SK-N-SH (cell line): ENCODE measurements at regions not wholly inside any gene's neighbourhood (a gene's known extent, or its start where the extent isn't known, plus 50 kb on each side); places are given as distances from the start of the nearest gene placed in this dataset.

Source experiments
- CTCF ChIA-PET: fragments of 300-600, 350-600 bp; formaldehyde crosslinking; extraction: SDS; loops from one replicate; lab custom pipeline; 2021; lab: Yijun Ruan, JAX
- POLR2A ChIA-PET: fragments of 350-600 bp; sonication (Branson Sonifier 250); formaldehyde crosslinking; extraction: SDS; loops from one replicate; lab custom pipeline; 2020; ENCODE audit warnings: antibody characterized with exemption, inconsistent platforms; lab: Yijun Ruan, JAX
- DNase-seq: peaks from one replicate; pipeline ENCODE4 v3.0.0; 2012
- H2AFZ ChIP-seq: fragments of 200-600 bp; sonication (generic); 2 replicates; pipeline ENCODE4 v1.8.1; 2016; ENCODE audit warnings: antibody characterized with exemption, mild to moderate bottlenecking, low read depth
- H3F3A ChIP-seq: fragments of 200-600 bp; sonication (generic); replicated peaks from 2 replicates; pipeline ENCODE3; 2016; ENCODE audit warnings: antibody characterized with exemption, mild to moderate bottlenecking; ENCODE audit not compliant: insufficient read depth
- H3K27ac ChIP-seq, 2 experiments: fragments of 200-500 bp in 1 of 2; fragments of 200-600 bp in 1 of 2; sonication (Bioruptor generic) in 1 of 2; sonication (generic), shearing (Covaris generic) in 1 of 2; 2 replicates each; pipeline versions ENCODE4 v1.5.1 to v1.6.1; 2014 to 2016; ENCODE audit warnings: low read depth in 2 of 2, inconsistent platforms in 1 of 2, low read length in 1 of 2, mild to moderate bottlenecking in 1 of 2, mixed read lengths in 1 of 2
- H3K27me3 ChIP-seq: fragments of 200-600 bp; sonication (generic), shearing (Covaris generic); 2 replicates; pipeline ENCODE4 v1.6.1; 2016; ENCODE audit warnings: mixed run types; ENCODE audit not compliant: insufficient read depth
- H3K36me3 ChIP-seq, 2 experiments: fragments of 200-500 bp in 1 of 2; fragments of 200-600 bp in 1 of 2; sonication (Bioruptor generic) in 1 of 2; sonication (generic) in 1 of 2; replicated peaks in 1 of 2; 2 replicates each; pipeline versions ENCODE3 to v1.5.1; 2014 to 2016; ENCODE audit warnings: low read length in 1 of 2, mild to moderate bottlenecking in 1 of 2; ENCODE audit not compliant: insufficient read depth in 2 of 2, control insufficient read depth in 1 of 2
- H3K4me1 ChIP-seq, 2 experiments: fragments of 200-500 bp in 1 of 2; fragments of 200-600 bp in 1 of 2; sonication (Bioruptor generic) in 1 of 2; sonication (generic), shearing (Covaris generic) in 1 of 2; 2 replicates each; pipeline versions ENCODE4 v1.5.1 to v1.6.1; 2014 to 2016; ENCODE audit warnings: low read depth in 1 of 2, low read length in 1 of 2, mixed run types in 1 of 2; ENCODE audit not compliant: insufficient read depth in 2 of 2, control insufficient read depth in 1 of 2
- H3K4me2 ChIP-seq: fragments of 200-600 bp; sonication (generic), shearing (Covaris generic); 2 replicates; pipeline ENCODE4 v1.6.1; 2017; ENCODE audit warnings: mixed run types
- H3K4me3 ChIP-seq, 2 experiments: fragments of 200-500 bp in 1 of 2; fragments of 200-600 bp in 1 of 2; sonication (Bioruptor generic) in 1 of 2; sonication (generic), shearing (Covaris generic) in 1 of 2; 2 replicates each; pipeline versions ENCODE4 v1.5.1 to v1.8.1; 2014 to 2016; ENCODE audit warnings: low read depth in 2 of 2, inconsistent platforms in 1 of 2, low read length in 1 of 2, mild to moderate bottlenecking in 1 of 2, mixed read lengths in 1 of 2, moderate library complexity in 1 of 2
- H3K79me2 ChIP-seq: fragments of 200-600 bp; sonication (generic); 2 replicates; pipeline ENCODE4 v1.8.1; 2017; ENCODE audit warnings: mild to moderate bottlenecking; ENCODE audit not compliant: insufficient read depth
- H3K9ac ChIP-seq: fragments of 200-600 bp; sonication (generic); 2 replicates; pipeline ENCODE4 v1.6.1; 2017; ENCODE audit warnings: mixed run types
- H3K9me2 ChIP-seq: fragments of 200-600 bp; sonication (generic); 2 replicates; pipeline ENCODE4 v1.6.1; 2017; ENCODE audit warnings: mixed run types
- H3K9me3 ChIP-seq: fragments of 200-600 bp; sonication (generic); 2 replicates; pipeline ENCODE4 v1.6.1; 2017; ENCODE audit warnings: mixed run types, mild to moderate bottlenecking, moderate library complexity
- H4K20me1 ChIP-seq: fragments of 200-600 bp; sonication (generic); 2 replicates; pipeline ENCODE4 v1.6.1; 2017; ENCODE audit warnings: mild to moderate bottlenecking, mixed run types; ENCODE audit not compliant: insufficient read depth
- CHD2 ChIP-seq: fragments of 150-350 bp; IDR thresholded peaks from 2 replicates; pipeline ENCODE4 v1.6.1; 2018; ENCODE audit warnings: low read length; ENCODE audit not compliant: partially characterized antibody
- GABPA ChIP-seq: IDR thresholded peaks from 2 replicates; pipeline ENCODE4 v1.4.0; 2012; ENCODE audit warnings: low read depth, mild to moderate bottlenecking
- GATA2 ChIP-seq: sonication (generic); formaldehyde crosslinking; IDR thresholded peaks from 2 replicates; pipeline ENCODE4 v1.5.0; 2020; ENCODE audit warnings: mild to moderate bottlenecking, missing genetic modification reagents
- IRF3 ChIP-seq: fragments of 150-350 bp; IDR thresholded peaks from 2 replicates; pipeline ENCODE4 v1.6.1; 2016; ENCODE audit warnings: mild to moderate bottlenecking, low read depth, low read length
- JUND ChIP-seq: IDR thresholded peaks from 2 replicates; pipeline ENCODE4 v1.4.0; 2012
- MAX ChIP-seq: IDR thresholded peaks from 2 replicates; pipeline ENCODE4 v1.4.0; 2012; ENCODE audit warnings: low read depth
- MXI1 ChIP-seq: IDR thresholded peaks from 2 replicates; pipeline ENCODE4 v1.6.1; 2012; ENCODE audit warnings: mild to moderate bottlenecking, low read depth, low read length, improper control_type of control experiment
- NRF1 ChIP-seq: IDR thresholded peaks from 2 replicates; pipeline ENCODE4 v1.6.1; 2012; ENCODE audit warnings: low read depth, mild to moderate bottlenecking, low read length
- PBX3 ChIP-seq: IDR thresholded peaks from 2 replicates; pipeline ENCODE4; 2012
- POLR2AphosphoS5 ChIP-seq: IDR thresholded peaks from 2 replicates; pipeline ENCODE4 v1.6.1; 2012; ENCODE audit warnings: low read depth, low read length
- RCOR1 ChIP-seq: fragments of 150-350 bp; IDR thresholded peaks from 2 replicates; pipeline ENCODE4 v1.6.1; 2017; ENCODE audit warnings: antibody characterized with exemption, low read length
- REST ChIP-seq: IDR thresholded peaks from 2 replicates; pipeline ENCODE4 v1.6.1; 2012; ENCODE audit warnings: mild to moderate bottlenecking, low read depth, low read length, moderate library complexity
- RFX5 ChIP-seq: IDR thresholded peaks from 2 replicates; pipeline ENCODE4 v1.6.1; 2012; ENCODE audit warnings: mild to moderate bottlenecking, improper control_type of control experiment, low read length
- SIN3A ChIP-seq: IDR thresholded peaks from 2 replicates; pipeline ENCODE4 v1.6.1; 2012; ENCODE audit warnings: low read depth, mild to moderate bottlenecking, low read length, moderate library complexity, borderline replicate concordance
- USF1 ChIP-seq: IDR thresholded peaks from 2 replicates; pipeline ENCODE4 v1.4.0; 2012; ENCODE audit warnings: low read depth, borderline replicate concordance
- WGBS: methylation state at CpG from one replicate; pipeline ENCODE4 v1.1.6; 2017; ENCODE audit warnings: low lambda C conversion rate; 5-methylcytosine and 5-hydroxymethylcytosine counted together

- H3K4me3 ChIP-seq = no peak overlapping the region
- H3K27me3 ChIP-seq = no peaks in the 10 kb centered on the region
- ChIA-PET POLR2A (no interaction called here), CTCF (no interaction called here)
- H3K9me3 ChIP-seq = no peaks in the 10 kb centered on the region
- WGBS = 0% methylated on average over 2 of the region's 2 CpGs
- H3K36me3 ChIP-seq = no peaks in the 10 kb centered on the region
- no peak overlapping the region for H3K9ac ChIP-seq
- no peak overlapping the region for H3K27ac ChIP-seq
- H4K20me1 ChIP-seq = no peaks in the 10 kb centered on the region
- TF ChIP-seq JUND (no peak), IRF3 (no peak), RCOR1 (no peak)
- H3F3A ChIP-seq = no peaks in the 10 kb centered on the region
- H3K9me2 ChIP-seq = no peaks in the 10 kb centered on the region
- no peak overlapping the region for H3K4me2 ChIP-seq
- H2AFZ ChIP-seq = no peak overlapping the region
- no peaks in the 10 kb centered on the region for H3K4me1 ChIP-seq
- DNase-seq = no peak
- no peaks in the 10 kb centered on the region for H3K79me2 ChIP-seq
Observed at GRCh38 chrX:125096469-125096868, 223.2 kb upstream of the TEX13C start.

GRCh38 chrX:125096870-125097269 is 222.8 kb upstream of the TEX13C start:
- no peak for TF ChIP-seq REST
- H3K27ac ChIP-seq = no peak overlapping the region
- no peaks in the 10 kb centered on the region for H3K36me3 ChIP-seq
- H3F3A ChIP-seq = no peaks in the 10 kb centered on the region
- WGBS = 8% methylated on average over 1 of the region's 1 CpG
- H3K27me3 ChIP-seq = no peaks in the 10 kb centered on the region
- H4K20me1 ChIP-seq = no peaks in the 10 kb centered on the region
- H3K4me1 ChIP-seq = no peaks in the 10 kb centered on the region
- no peak for DNase-seq
- POLR2A ChIA-PET = no interaction called here
- H3K4me3 ChIP-seq = no peak overlapping the region
- H2AFZ ChIP-seq = no peak overlapping the region
- H3K4me2 ChIP-seq = no peak overlapping the region
- H3K9me3 ChIP-seq = no peaks in the 10 kb centered on the region
- H3K79me2 ChIP-seq = no peaks in the 10 kb centered on the region
- H3K9ac ChIP-seq = no peak overlapping the region
- CTCF ChIA-PET = no interaction called here
- H3K9me2 ChIP-seq = no peaks in the 10 kb centered on the region

- no peak overlapping the region for H3K4me2 ChIP-seq
- H3F3A ChIP-seq = no peaks in the 10 kb centered on the region
- 0% methylated on average over 1 of the region's 1 CpG for WGBS
- CTCF ChIA-PET = no interaction called here
- no peaks in the 10 kb centered on the region for H3K36me3 ChIP-seq
- H3K4me3 ChIP-seq = no peak overlapping the region
- H2AFZ ChIP-seq = no peak overlapping the region
- DNase-seq = no peak
- H3K4me1 ChIP-seq = no peaks in the 10 kb centered on the region
- H4K20me1 ChIP-seq = no peaks in the 10 kb centered on the region
- H3K27me3 ChIP-seq = no peaks in the 10 kb centered on the region
- H3K9ac ChIP-seq = no peak overlapping the region
- H3K9me3 ChIP-seq = no peaks in the 10 kb centered on the region
- H3K9me2 ChIP-seq = no peaks in the 10 kb centered on the region
- no peaks in the 10 kb centered on the region for H3K79me2 ChIP-seq
- no peak overlapping the region for H3K27ac ChIP-seq
- POLR2A ChIA-PET = no interaction called here
- TF ChIP-seq PBX3 (no peak), USF1 (no peak), RFX5 (no peak), NRF1 (no peak), POLR2AphosphoS5 (no peak), SIN3A (no peak), CHD2 (no peak), MXI1 (no peak), MAX (no peak), GABPA (no peak), GATA2 (CRISPR knock-in tag) (no peak)
Observed at GRCh38 chrX:125101971-125102755, 217.5 kb upstream of the TEX13C start.
